HL-60 (cell line): ENCODE measurements at regions not wholly inside any gene's neighbourhood (a gene's known extent, or its start where the extent isn't known, plus 50 kb on each side); places are given as distances from the start of the nearest gene placed in this dataset.

ENCODE experiments used
- DNase-seq, 2 experiments: peaks; one replicate each; pipeline ENCODE4 v3.0.0-alpha.2; 2010 to 2020; ENCODE audit warnings: low read depth in 1 of 2, low spot score in 1 of 2
- H3K27ac ChIP-seq: fragments of 250-450 bp; sonication (Bioruptor Pico); replicated peaks from 2 replicates; pipeline ENCODE4 v1.5.1; 2020; ENCODE audit warnings: mild to moderate bottlenecking, moderate library complexity
- H3K27me3 ChIP-seq: fragments of 250-450 bp; sonication (Bioruptor Pico); 2 replicates; pipeline ENCODE4 v1.5.1; 2021; ENCODE audit warnings: mild to moderate bottlenecking, moderate library complexity; ENCODE audit not compliant: insufficient read depth, poor library complexity, severe bottlenecking
- H3K4me3 ChIP-seq: replicated peaks from 2 replicates; pipeline ENCODE4 v1.5.1; 2011; ENCODE audit warnings: mild to moderate bottlenecking, control low read depth, low read length; ENCODE audit not compliant: insufficient read depth
- CTCF ChIP-seq: IDR thresholded peaks from one replicate; pipeline ENCODE4 v1.5.1; 2011; ENCODE audit warnings: low read length, control low read depth, inconsistent platforms; ENCODE audit not compliant: insufficient read depth
- GABPA ChIP-seq: IDR thresholded peaks from 2 replicates; pipeline ENCODE4 v1.6.1; 2012; ENCODE audit warnings: low read depth
- POLR2AphosphoS5 ChIP-seq: IDR thresholded peaks from 2 replicates; pipeline ENCODE4 v1.6.1; 2012; ENCODE audit warnings: low read depth
- REST ChIP-seq: IDR thresholded peaks from 2 replicates; pipeline ENCODE4 v1.6.1; 2012; ENCODE audit warnings: low read depth; ENCODE audit not compliant: insufficient replicate concordance
- SPI1 ChIP-seq: IDR thresholded peaks from 2 replicates; pipeline ENCODE4 v1.6.1; 2012; ENCODE audit warnings: low read depth, mild to moderate bottlenecking, borderline replicate concordance

- Histone ChIP-seq H3K27me3 (peaks cover 2% of the 10 kb centered on the region), H3K4me3 (no peak overlapping the region), H3K27ac (no peak overlapping the region)
- DNase-seq = no peak
- TF ChIP-seq POLR2AphosphoS5 (no peak), CTCF (no peak), SPI1 (no peak), REST (no peak)
These were observed 304.3 kb upstream of the DPH6 start for GRCh38 chr15:35850284-35850683.

GRCh38 chr15:35851491-35851890 lies 305.5 kb upstream of the DPH6 start:
- Histone ChIP-seq H3K27ac (no peak overlapping the region), H3K27me3 (peaks cover 2% of the 10 kb centered on the region), H3K4me3 (no peak overlapping the region)
- no peak for TF ChIP-seq SPI1
- no peak for TF ChIP-seq GABPA
- no peak for TF ChIP-seq POLR2AphosphoS5
- TF ChIP-seq REST = no peak
- no peak for TF ChIP-seq CTCF
- DNase-seq = no peak

GRCh38 chr15:35852818-35853624 lies 307.1 kb upstream of the DPH6 start:
- no peak for DNase-seq
- no peak overlapping the region for H3K4me3 ChIP-seq
- TF ChIP-seq CTCF (no peak), POLR2AphosphoS5 (no peak), GABPA (no peak), SPI1 (no peak), REST (no peak)
- H3K27me3 ChIP-seq = no peaks in the 10 kb centered on the region
- no peak overlapping the region for H3K27ac ChIP-seq
